Esophagus muscularis mucosa (tissue), 4 donors: ENCODE measurements at regions not wholly inside any gene's neighbourhood (a gene's known extent, or its start where the extent isn't known, plus 50 kb on each side); places are given as distances from the start of the nearest gene placed in this dataset.
"Not testable (repeated sequence)": the region's sequence is repeated elsewhere in the genome, so short reads cannot be mapped to it uniquely, and the experiment has no call there.

Experiments used
- DNase-seq: peaks from one replicate; pipeline ENCODE4 v3.0.0-alpha.2; 2017; ENCODE audit errors: extremely low spot score
- H3K27ac ChIP-seq, 4 donors: fragments of 200-600 bp; sonication (generic); replicated peaks in 1 of 4; 1 replicate in 3 of 4; 2 replicates in 1 of 4; pipeline ENCODE4 v1.5.1; 2016 to 2019; ENCODE audit warnings: mild to moderate bottlenecking in 1 of 4
- H3K27me3 ChIP-seq, 4 donors: fragments of 200-600 bp; sonication (generic); one replicate each; pipeline versions ENCODE4 v1.5.1 to v1.6.0; 2016 to 2019
- H3K36me3 ChIP-seq, 4 donors: fragments of 200-600 bp; sonication (generic); one replicate each; pipeline ENCODE4 v1.5.1; 2016 to 2019
- H3K4me1 ChIP-seq, 4 donors: fragments of 200-600 bp; sonication (generic); one replicate each; pipeline ENCODE4 v1.5.1; 2016 to 2019
- H3K4me3 ChIP-seq, 4 donors: fragments of 200-600 bp; sonication (generic); 1 replicate in 2 of 4; 2 replicates in 2 of 4; pipeline ENCODE4 v1.5.1; 2016 to 2019; ENCODE audit warnings: mild to moderate bottlenecking in 4 of 4, moderate library complexity in 1 of 4
- H3K9me3 ChIP-seq, 4 donors: fragments of 200-600 bp; sonication (generic); 1 replicate in 3 of 4; 2 replicates in 1 of 4; pipeline ENCODE4 v1.5.1; 2016 to 2019
- EP300 ChIP-seq: sonication (generic); formaldehyde crosslinking; IDR thresholded peaks from one replicate; pipeline ENCODE4 v1.6.1; 2017; ENCODE audit warnings: antibody characterized with exemption
- POLR2A ChIP-seq: fragments of 450-650 bp; IDR thresholded peaks from one replicate; pipeline ENCODE4 v1.6.1; 2017; ENCODE audit warnings: antibody characterized with exemption, moderate library complexity, mild to moderate bottlenecking, low read depth
- POLR2AphosphoS5 ChIP-seq, 2 donors: sonication (generic); formaldehyde crosslinking; IDR thresholded peaks; one replicate each; pipeline ENCODE4 v1.6.1; 2017; ENCODE audit warnings: antibody characterized with exemption in 2 of 2
- WGBS: methylation state at CpG from one replicate; pipeline ENCODE4 v1.1.5; 2018; 5-methylcytosine and 5-hydroxymethylcytosine counted together
- intact Hi-C: fragments of 100-400 bp; cut with DNase I; formaldehyde crosslinking; loops from one replicate; pipeline ENCODE4 v1.15.1; 2023
- TF ChIP-seq, protein P1 (sequence below), 3 experiments: fragments of 200-600 bp in 2 of 3; fragments of 450-650 bp in 1 of 3; sonication (generic) in 2 of 3; IDR thresholded peaks; one replicate each; pipeline ENCODE4 v1.5.1; 2017 to 2019; ENCODE audit warnings: antibody characterized with exemption in 3 of 3, mild to moderate bottlenecking in 2 of 3, moderate library complexity in 1 of 3

DNA sequence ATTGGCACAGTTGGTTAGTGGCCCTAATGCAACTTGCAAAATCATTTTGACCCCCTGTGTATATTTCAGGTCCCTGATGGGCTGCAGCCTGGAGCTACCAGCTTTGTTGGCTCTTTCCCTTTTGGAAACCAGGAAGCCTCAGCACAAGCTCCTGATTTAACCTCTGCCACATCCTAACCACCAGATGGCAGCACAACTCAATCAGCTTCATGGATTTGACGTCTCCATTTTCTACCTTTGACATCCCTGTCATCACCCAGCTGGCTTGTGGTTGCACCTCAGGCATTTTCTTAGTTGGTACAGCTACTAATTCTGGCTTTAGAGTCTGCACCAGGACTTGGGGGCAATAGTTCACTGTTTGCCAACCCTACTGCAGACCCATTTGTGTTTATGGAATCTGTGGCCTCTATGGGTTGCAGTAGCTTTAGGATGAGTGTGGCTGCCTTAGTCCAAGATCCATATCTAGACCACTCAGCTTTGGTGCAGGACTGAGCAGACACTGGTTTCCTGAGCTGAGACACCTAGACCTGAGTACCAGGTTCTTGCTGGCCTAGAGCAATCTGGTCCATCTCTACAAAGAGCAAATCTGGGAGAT, 456.2 kb downstream of the REEP3 start:
- no peaks in the 10 kb centered on the region for H3K9me3 ChIP-seq
- H3K27me3 ChIP-seq: no peaks in the 10 kb centered on the region
- no peak overlapping the region for H3K4me3 ChIP-seq
- DNase-seq: no peak
- no peaks in the 10 kb centered on the region for H3K36me3 ChIP-seq
- 18% methylated on average over 1 of the region's 1 CpG for WGBS
- no peak overlapping the region for H3K27ac ChIP-seq
- H3K4me1 ChIP-seq: no peaks in the 10 kb centered on the region
- intact Hi-C loops: loop anchor here (5.0 kb wide), 1 partner anchor 105 kb away; no protein-coding TSS in a partner anchor
- no peak for TF ChIP-seq POLR2A
- TF ChIP-seq, protein P1, sequence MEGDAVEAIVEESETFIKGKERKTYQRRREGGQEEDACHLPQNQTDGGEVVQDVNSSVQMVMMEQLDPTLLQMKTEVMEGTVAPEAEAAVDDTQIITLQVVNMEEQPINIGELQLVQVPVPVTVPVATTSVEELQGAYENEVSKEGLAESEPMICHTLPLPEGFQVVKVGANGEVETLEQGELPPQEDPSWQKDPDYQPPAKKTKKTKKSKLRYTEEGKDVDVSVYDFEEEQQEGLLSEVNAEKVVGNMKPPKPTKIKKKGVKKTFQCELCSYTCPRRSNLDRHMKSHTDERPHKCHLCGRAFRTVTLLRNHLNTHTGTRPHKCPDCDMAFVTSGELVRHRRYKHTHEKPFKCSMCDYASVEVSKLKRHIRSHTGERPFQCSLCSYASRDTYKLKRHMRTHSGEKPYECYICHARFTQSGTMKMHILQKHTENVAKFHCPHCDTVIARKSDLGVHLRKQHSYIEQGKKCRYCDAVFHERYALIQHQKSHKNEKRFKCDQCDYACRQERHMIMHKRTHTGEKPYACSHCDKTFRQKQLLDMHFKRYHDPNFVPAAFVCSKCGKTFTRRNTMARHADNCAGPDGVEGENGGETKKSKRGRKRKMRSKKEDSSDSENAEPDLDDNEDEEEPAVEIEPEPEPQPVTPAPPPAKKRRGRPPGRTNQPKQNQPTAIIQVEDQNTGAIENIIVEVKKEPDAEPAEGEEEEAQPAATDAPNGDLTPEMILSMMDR (IDR thresholded peaks at IDR 0.05): peak in 2 of 3 experiments; percentile 18 to 40

DNA sequence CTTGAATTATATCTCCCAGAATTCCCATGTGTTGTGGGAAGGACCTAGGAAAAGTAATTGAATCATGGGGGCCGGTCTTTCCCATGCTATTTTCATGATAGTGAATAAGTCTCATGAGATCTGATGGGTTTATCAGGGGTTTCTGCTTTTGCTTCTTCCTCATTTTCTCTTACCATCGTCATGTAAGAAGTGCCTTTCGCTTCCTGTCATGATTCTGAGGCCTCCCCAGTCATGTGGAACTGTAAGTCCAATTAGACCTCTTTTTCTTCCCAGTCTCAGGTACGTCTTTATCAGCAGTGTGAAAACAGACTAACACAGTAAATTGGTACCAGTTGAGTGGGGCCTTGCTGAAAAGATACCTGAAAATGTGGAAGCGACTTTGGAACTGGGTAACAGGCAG, 459.7 kb downstream of the REEP3 start:
- H3K36me3 ChIP-seq, H3K27ac ChIP-seq, H3K9me3 ChIP-seq, DNase-seq, H3K4me3 ChIP-seq, H3K4me1 ChIP-seq, intact Hi-C loops, H3K27me3 ChIP-seq: not testable (repeated sequence)
- WGBS: 48% methylated on average over 5 of the region's 5 CpGs

DNA sequence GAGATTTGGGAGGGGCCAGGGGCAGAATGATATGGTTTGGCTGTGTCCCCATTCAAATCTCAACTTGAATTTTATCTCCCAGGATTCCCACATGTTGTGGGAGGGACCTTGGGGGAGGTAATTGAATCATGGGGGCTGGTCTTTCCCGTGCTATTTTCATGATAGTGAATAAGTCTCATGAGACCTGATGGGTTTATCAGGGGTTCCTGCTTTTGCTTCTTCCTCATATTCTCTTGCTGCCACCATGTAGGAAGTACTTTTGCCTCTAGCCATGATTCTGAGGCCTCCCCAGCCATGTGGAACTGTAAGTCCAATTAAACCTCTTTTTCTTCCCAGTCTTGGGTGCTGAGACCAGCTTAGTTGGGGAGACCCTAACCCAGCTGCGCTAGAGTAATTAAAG, 462.9 kb downstream of the REEP3 start:
- intact Hi-C loops, H3K9me3 ChIP-seq: not testable (repeated sequence)

DNA sequence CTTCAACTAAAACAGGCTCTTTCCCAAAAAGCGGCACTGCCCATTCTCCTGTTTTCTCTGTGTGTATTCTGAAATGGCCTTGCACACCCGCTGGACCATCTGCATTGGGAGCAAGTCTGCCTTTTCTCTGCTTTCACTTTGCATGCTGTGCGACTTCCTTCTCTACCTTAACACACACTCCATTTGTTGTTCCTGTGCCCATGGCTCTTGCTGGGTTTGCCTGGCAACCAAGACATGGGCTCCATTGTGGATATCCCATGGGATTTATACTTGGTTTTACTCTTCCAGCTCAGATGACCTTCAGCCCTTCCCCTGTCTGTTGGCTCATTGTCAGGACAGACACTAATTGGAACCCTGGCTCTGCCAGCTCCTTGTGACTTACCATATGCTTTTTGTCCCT, 465.3 kb downstream of the REEP3 start:
- peak; percentile 60 for DNase-seq
- TF ChIP-seq EP300: no peak
- TF ChIP-seq, protein P1 (IDR thresholded peaks at IDR 0.05): no peak
- TF ChIP-seq POLR2A: no peak
- TF ChIP-seq POLR2AphosphoS5 (IDR thresholded peaks at IDR 0.05): no peak
- Histone ChIP-seq H3K9me3 (peaks cover 0 to 4% (median 0%) of the 10 kb centered on the region in 4 donors), H3K27ac (no peak overlapping the region), H3K36me3 (no peaks in the 10 kb centered on the region), H3K27me3 (no peaks in the 10 kb centered on the region), H3K4me1 (no peaks in the 10 kb centered on the region), H3K4me3 (no peak overlapping the region)
- whole genome bisulfite sequencing: 100% methylated on average over 3 of the region's 3 CpGs
- intact Hi-C loops: no loop called here

More for the DNA sequence above, 462.9 kb downstream of the REEP3 start:
- not testable (repeated sequence) for H3K36me3 ChIP-seq, H3K27ac ChIP-seq, H3K27me3 ChIP-seq, H3K4me1 ChIP-seq, H3K4me3 ChIP-seq, DNase-seq
- 52% methylated on average over 2 of the region's 2 CpGs for WGBS

DNA sequence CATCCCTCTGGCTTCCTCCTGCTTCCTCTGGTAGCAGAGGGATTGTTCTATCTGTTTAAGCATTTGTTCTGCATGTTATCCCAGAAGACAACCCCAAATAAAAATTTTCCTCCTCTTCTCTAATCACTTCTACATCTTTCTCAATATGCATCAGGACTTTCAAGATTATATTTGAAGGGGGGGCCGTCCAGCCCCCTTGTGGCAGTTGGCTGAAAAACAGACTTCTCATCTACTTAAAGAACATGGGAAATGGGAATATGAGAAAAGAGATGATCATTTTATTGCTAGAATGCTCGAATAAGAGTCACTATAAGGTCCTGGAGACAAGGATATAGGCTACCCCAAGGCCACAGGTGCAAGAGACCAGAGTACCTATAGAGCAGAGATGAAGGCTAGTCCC, 466.0 kb downstream of the REEP3 start:
- H3K36me3 ChIP-seq: no peaks in the 10 kb centered on the region
- no peaks in the 10 kb centered on the region for H3K27me3 ChIP-seq
- DNase-seq: peak; percentile 47
- H3K27ac ChIP-seq: no peak overlapping the region
- WGBS: 50% methylated on average over 2 of the region's 2 CpGs
- no peak overlapping the region for H3K4me3 ChIP-seq
- TF ChIP-seq, protein P1 (IDR thresholded peaks at IDR 0.05): no peak
- no peaks in the 10 kb centered on the region for H3K4me1 ChIP-seq
- intact Hi-C loops: no loop called here
- H3K9me3 ChIP-seq: peaks cover 0 to 4% (median 0%) of the 10 kb centered on the region in 4 donors

DNA sequence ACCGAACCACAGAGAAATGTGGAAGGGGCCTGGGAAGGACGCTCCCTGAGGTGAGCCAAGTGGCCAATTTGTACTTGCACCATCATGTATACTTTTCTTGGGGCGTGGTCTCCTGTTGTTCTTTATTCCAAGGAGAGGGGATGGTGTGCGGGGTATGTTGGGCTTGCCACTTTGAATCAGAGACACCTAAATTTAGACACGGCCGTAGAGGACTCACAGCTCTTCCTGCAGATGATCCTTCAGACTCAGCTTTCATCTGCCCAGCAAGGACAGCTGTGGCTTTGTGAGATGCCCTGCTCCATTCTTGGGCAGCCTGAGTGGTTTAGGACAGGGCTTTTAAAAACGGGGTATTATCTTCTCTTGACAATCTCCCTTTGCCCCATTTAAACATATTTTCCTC, 473.2 kb downstream of the REEP3 start:
- Histone ChIP-seq H3K4me3 (no peak overlapping the region), H3K27ac (no peak overlapping the region), H3K4me1 (no peaks in the 10 kb centered on the region), H3K9me3 (peaks cover 0 to under 1% (median 0%) of the 10 kb centered on the region in 4 donors), H3K27me3 (peaks cover 0 to 6% (median 0%) of the 10 kb centered on the region in 4 donors), H3K36me3 (no peaks in the 10 kb centered on the region)
- DNase-seq: peak; percentile 37
- 80% methylated on average over 7 of the region's 7 CpGs for WGBS
- intact Hi-C loops: no loop called here
- TF ChIP-seq POLR2AphosphoS5 (IDR thresholded peaks at IDR 0.05): no peak
- TF ChIP-seq EP300: no peak
